ENCODE measurements at regions not wholly inside any gene's neighbourhood (a gene's known extent, or its start where the extent isn't known, plus 50 kb on each side); places are given as distances from the start of the nearest gene placed in this dataset.

GRCh38 chr13:64675255-64675892 is 2554.8 kb downstream of the PCDH9 start:
- H3K36me3 ChIP-seq (ENCODE audit: control insufficient read depth in 4 of 4, insufficient read depth in 4 of 4, low read length in 3 of 4), result no peaks in the 10 kb centered on the region
- no peak overlapping the region for H3K27ac ChIP-seq (ENCODE audit: insufficient read depth in 1 of 2, low read depth in 1 of 2, low read length in 2 of 2, poor library complexity in 1 of 2, severe bottlenecking in 2 of 2)
- POLR2A ChIA-PET, result no interaction called here

GRCh38 chr13:64674126-64674525 is 2556.0 kb downstream of the PCDH9 start:
- WGBS (ENCODE audit: insufficient coverage), result 94% methylated on average over 2 of the region's 2 CpGs
- Histone ChIP-seq H3K27me3 (replicated peaks in 2 of 5; ENCODE audit: control insufficient read depth in 4 of 5, insufficient read depth in 5 of 5, low read length in 4 of 5) (no peaks in the 10 kb centered on the region), H3K36me3 (ENCODE audit: control insufficient read depth in 4 of 4, insufficient read depth in 4 of 4, low read length in 3 of 4) (no peaks in the 10 kb centered on the region), H3K4me3 (ENCODE audit: control insufficient read depth in 1 of 7, extremely low read depth in 1 of 7, insufficient read depth in 4 of 7, low read depth in 2 of 7, low read length in 6 of 7) (no peak overlapping the region), H3K9me3 (ENCODE audit: control extremely low read depth in 1 of 5, control insufficient read depth in 4 of 5, insufficient read depth in 2 of 5, low read depth in 1 of 5, low read length in 4 of 5) (peaks cover 0 to 2% (median 0%) of the 10 kb centered on the region in 5 experiments), H3K27ac (ENCODE audit: insufficient read depth in 1 of 2, low read depth in 1 of 2, low read length in 2 of 2, poor library complexity in 1 of 2, severe bottlenecking in 2 of 2) (no peak overlapping the region), H3K4me1 (ENCODE audit: control extremely low read depth in 1 of 4, control insufficient read depth in 4 of 4, insufficient read depth in 4 of 4, low read length in 3 of 4) (no peaks in the 10 kb centered on the region)
- ChIA-PET CTCF (no interaction called here), POLR2A (no interaction called here)
- DNase-seq, result no peak

More at GRCh38 chr13:64675255-64675892, 2554.8 kb downstream of the PCDH9 start:
- no peak for DNase-seq
- Histone ChIP-seq H3K9me3 (ENCODE audit: control extremely low read depth in 1 of 5, control insufficient read depth in 4 of 5, insufficient read depth in 2 of 5, low read depth in 1 of 5, low read length in 4 of 5) (peaks cover 0 to 2% (median 0%) of the 10 kb centered on the region in 5 experiments), H3K4me3 (ENCODE audit: control insufficient read depth in 1 of 7, extremely low read depth in 1 of 7, insufficient read depth in 4 of 7, low read depth in 2 of 7, low read length in 6 of 7) (no peak overlapping the region), H3K27me3 (replicated peaks in 2 of 5; ENCODE audit: control insufficient read depth in 4 of 5, insufficient read depth in 5 of 5, low read length in 4 of 5) (no peaks in the 10 kb centered on the region), H3K4me1 (ENCODE audit: control extremely low read depth in 1 of 4, control insufficient read depth in 4 of 4, insufficient read depth in 4 of 4, low read length in 3 of 4) (no peaks in the 10 kb centered on the region)
- 97% methylated on average over 6 of the region's 6 CpGs for WGBS (ENCODE audit: insufficient coverage)
- CTCF ChIA-PET, result no interaction called here

GRCh38 chr13:64672751-64673150 is 2557.4 kb downstream of the PCDH9 start:
- H3K4me1 ChIP-seq (ENCODE audit: control extremely low read depth in 1 of 4, control insufficient read depth in 4 of 4, insufficient read depth in 4 of 4, low read length in 3 of 4), result no peaks in the 10 kb centered on the region
- H3K27ac ChIP-seq (ENCODE audit: insufficient read depth in 1 of 2, low read depth in 1 of 2, low read length in 2 of 2, poor library complexity in 1 of 2, severe bottlenecking in 2 of 2), result no peak overlapping the region
- WGBS (ENCODE audit: insufficient coverage), result 91% methylated on average over 1 of the region's 2 CpGs
- H3K36me3 ChIP-seq (ENCODE audit: control insufficient read depth in 4 of 4, insufficient read depth in 4 of 4, low read length in 3 of 4), result no peaks in the 10 kb centered on the region
- no peak for DNase-seq
- no peak overlapping the region for H3K4me3 ChIP-seq (ENCODE audit: control insufficient read depth in 1 of 7, extremely low read depth in 1 of 7, insufficient read depth in 4 of 7, low read depth in 2 of 7, low read length in 6 of 7)
- CTCF ChIA-PET, result no interaction called here
- H3K27me3 ChIP-seq (replicated peaks in 2 of 5; ENCODE audit: control insufficient read depth in 4 of 5, insufficient read depth in 5 of 5, low read length in 4 of 5), result no peaks in the 10 kb centered on the region
- POLR2A ChIA-PET, result no interaction called here
- H3K9me3 ChIP-seq (ENCODE audit: control extremely low read depth in 1 of 5, control insufficient read depth in 4 of 5, insufficient read depth in 2 of 5, low read depth in 1 of 5, low read length in 4 of 5), result peaks cover 0 to 2% (median 0%) of the 10 kb centered on the region in 5 experiments

DNA sequence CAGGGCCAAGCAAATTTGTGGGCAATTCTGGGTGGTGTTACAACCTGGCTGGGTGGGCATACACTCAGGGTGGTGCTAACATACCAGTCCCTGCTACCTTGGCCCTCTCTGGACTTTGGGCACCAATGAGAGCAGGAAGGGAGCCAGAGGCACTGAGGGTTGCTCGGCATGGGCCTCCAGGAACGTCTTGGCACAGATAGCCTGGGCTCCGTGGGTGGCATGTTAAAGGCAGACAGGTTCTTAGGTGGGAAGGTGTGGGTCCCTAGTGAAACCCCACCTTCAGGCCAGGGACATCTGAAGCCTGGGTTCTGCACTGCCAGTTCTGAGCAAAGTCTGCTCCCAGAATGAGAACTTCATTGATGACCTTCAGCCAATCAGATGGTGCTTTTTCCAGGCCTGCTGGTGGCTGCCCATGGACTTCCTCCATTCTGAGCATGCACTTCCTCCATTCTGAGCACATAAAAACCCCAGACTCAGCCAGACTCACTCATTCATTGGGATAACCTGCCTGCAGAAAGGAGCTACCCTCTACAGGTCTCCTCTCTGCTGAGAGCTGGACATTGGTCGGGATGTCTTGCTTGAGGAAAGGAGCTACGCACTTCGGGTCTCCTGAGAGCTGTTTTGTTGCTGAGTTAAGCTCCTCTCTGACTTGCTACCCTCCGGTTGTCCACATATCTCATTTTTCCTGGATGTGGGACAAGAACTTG is 2567.1 kb downstream of the PCDH9 start:
- no peaks in the 10 kb centered on the region for H3K27me3 ChIP-seq (replicated peaks in 2 of 5; ENCODE audit: control insufficient read depth in 4 of 5, insufficient read depth in 5 of 5, low read length in 4 of 5)
- DNase-seq, result no peak
- no peaks in the 10 kb centered on the region for H3K4me1 ChIP-seq (ENCODE audit: control extremely low read depth in 1 of 4, control insufficient read depth in 4 of 4, insufficient read depth in 4 of 4, low read length in 3 of 4)
- H3K4me3 ChIP-seq (ENCODE audit: control insufficient read depth in 1 of 7, extremely low read depth in 1 of 7, insufficient read depth in 4 of 7, low read depth in 2 of 7, low read length in 6 of 7), result no peak overlapping the region
- H3K9me3 ChIP-seq (ENCODE audit: control extremely low read depth in 1 of 5, control insufficient read depth in 4 of 5, insufficient read depth in 2 of 5, low read depth in 1 of 5, low read length in 4 of 5), result peaks cover 0 to 16% (median 12%) of the 10 kb centered on the region in 5 experiments
- H3K36me3 ChIP-seq (ENCODE audit: control insufficient read depth in 4 of 4, insufficient read depth in 4 of 4, low read length in 3 of 4), result no peaks in the 10 kb centered on the region
- ChIA-PET CTCF (no interaction called here), POLR2A (no interaction called here)
- WGBS (ENCODE audit: insufficient coverage), result 97% methylated on average over 7 of the region's 7 CpGs
- no peak overlapping the region for H3K27ac ChIP-seq (ENCODE audit: insufficient read depth in 1 of 2, low read depth in 1 of 2, low read length in 2 of 2, poor library complexity in 1 of 2, severe bottlenecking in 2 of 2)

DNA sequence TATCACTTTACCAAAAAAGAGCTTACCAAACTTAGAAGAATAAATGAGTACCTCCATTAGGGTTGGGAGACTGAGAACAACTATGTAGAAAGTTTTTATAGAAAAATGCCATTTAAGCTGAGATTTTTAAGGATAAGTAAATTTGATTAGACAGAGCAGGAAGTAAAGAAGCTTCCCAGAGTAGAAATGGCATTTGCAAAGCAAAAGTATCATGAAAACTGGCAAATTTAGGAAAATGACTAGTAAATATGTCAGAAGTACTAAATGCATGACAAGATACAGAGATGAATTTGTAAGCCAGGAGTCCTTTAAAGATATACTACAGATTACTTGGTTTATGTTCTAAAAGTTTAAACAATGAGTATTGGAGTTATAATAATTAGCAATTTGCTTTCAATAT is 2581.8 kb downstream of the PCDH9 start:
- Histone ChIP-seq H3K4me3 (ENCODE audit: control insufficient read depth in 1 of 7, extremely low read depth in 1 of 7, insufficient read depth in 4 of 7, low read depth in 2 of 7, low read length in 6 of 7) (no peak overlapping the region), H3K36me3 (ENCODE audit: control insufficient read depth in 4 of 4, insufficient read depth in 4 of 4, low read length in 3 of 4) (no peaks in the 10 kb centered on the region), H3K27me3 (replicated peaks in 2 of 5; ENCODE audit: control insufficient read depth in 4 of 5, insufficient read depth in 5 of 5, low read length in 4 of 5) (no peaks in the 10 kb centered on the region), H3K27ac (ENCODE audit: insufficient read depth in 1 of 2, low read depth in 1 of 2, low read length in 2 of 2, poor library complexity in 1 of 2, severe bottlenecking in 2 of 2) (no peak overlapping the region), H3K4me1 (ENCODE audit: control extremely low read depth in 1 of 4, control insufficient read depth in 4 of 4, insufficient read depth in 4 of 4, low read length in 3 of 4) (no peaks in the 10 kb centered on the region), H3K9me3 (ENCODE audit: control extremely low read depth in 1 of 5, control insufficient read depth in 4 of 5, insufficient read depth in 2 of 5, low read depth in 1 of 5, low read length in 4 of 5) (no peaks in the 10 kb centered on the region)
- ChIA-PET CTCF (no interaction called here), POLR2A (no interaction called here)
- DNase-seq, result no peak

DNA sequence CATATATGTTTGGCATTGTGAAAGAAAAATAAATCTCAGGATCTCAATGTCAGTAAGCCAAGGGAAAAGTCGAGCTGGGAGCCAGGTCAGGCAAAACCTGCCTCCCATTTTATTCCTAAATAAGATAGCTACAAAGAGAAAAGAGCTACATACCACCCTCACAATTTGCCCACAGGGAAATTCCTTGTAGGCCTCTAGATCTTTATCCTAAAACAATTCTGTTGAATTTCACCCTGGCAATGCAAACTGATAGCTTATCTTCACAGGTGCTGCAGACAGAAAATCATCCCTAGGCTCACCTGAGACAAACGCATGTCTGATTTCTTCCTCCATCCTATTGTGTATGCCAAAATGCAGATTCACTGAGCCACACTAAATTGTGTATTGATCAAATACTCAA is 2587.1 kb downstream of the PCDH9 start:
- Histone ChIP-seq H3K27ac (ENCODE audit: insufficient read depth in 1 of 2, low read depth in 1 of 2, low read length in 2 of 2, poor library complexity in 1 of 2, severe bottlenecking in 2 of 2) (no peak overlapping the region), H3K36me3 (ENCODE audit: control insufficient read depth in 4 of 4, insufficient read depth in 4 of 4, low read length in 3 of 4) (no peaks in the 10 kb centered on the region), H3K4me3 (ENCODE audit: control insufficient read depth in 1 of 7, extremely low read depth in 1 of 7, insufficient read depth in 4 of 7, low read depth in 2 of 7, low read length in 6 of 7) (no peak overlapping the region), H3K4me1 (ENCODE audit: control extremely low read depth in 1 of 4, control insufficient read depth in 4 of 4, insufficient read depth in 4 of 4, low read length in 3 of 4) (no peaks in the 10 kb centered on the region), H3K9me3 (ENCODE audit: control extremely low read depth in 1 of 5, control insufficient read depth in 4 of 5, insufficient read depth in 2 of 5, low read depth in 1 of 5, low read length in 4 of 5) (no peaks in the 10 kb centered on the region), H3K27me3 (replicated peaks in 2 of 5; ENCODE audit: control insufficient read depth in 4 of 5, insufficient read depth in 5 of 5, low read length in 4 of 5) (no peaks in the 10 kb centered on the region)
- DNase-seq, result no peak
- ChIA-PET CTCF (no interaction called here), POLR2A (no interaction called here)
- 100% methylated on average over 1 of the region's 2 CpGs for WGBS (ENCODE audit: insufficient coverage)

GRCh38 chr13:64640002-64640401 is 2590.1 kb downstream of the PCDH9 start:
- DNase-seq, result no peak
- H3K4me3 ChIP-seq (ENCODE audit: control insufficient read depth in 1 of 7, extremely low read depth in 1 of 7, insufficient read depth in 4 of 7, low read depth in 2 of 7, low read length in 6 of 7), result no peak overlapping the region
- CTCF ChIA-PET, result no interaction called here
- H3K27me3 ChIP-seq (replicated peaks in 2 of 5; ENCODE audit: control insufficient read depth in 4 of 5, insufficient read depth in 5 of 5, low read length in 4 of 5), result no peaks in the 10 kb centered on the region
- H3K4me1 ChIP-seq (ENCODE audit: control extremely low read depth in 1 of 4, control insufficient read depth in 4 of 4, insufficient read depth in 4 of 4, low read length in 3 of 4), result no peaks in the 10 kb centered on the region
- WGBS (ENCODE audit: insufficient coverage), result no CpG with 5 or more reads among the region's 2 CpGs
- no peaks in the 10 kb centered on the region for H3K9me3 ChIP-seq (ENCODE audit: control extremely low read depth in 1 of 5, control insufficient read depth in 4 of 5, insufficient read depth in 2 of 5, low read depth in 1 of 5, low read length in 4 of 5)
- POLR2A ChIA-PET, result no interaction called here
- H3K36me3 ChIP-seq (ENCODE audit: control insufficient read depth in 4 of 4, insufficient read depth in 4 of 4, low read length in 3 of 4), result no peaks in the 10 kb centered on the region
- no peak overlapping the region for H3K27ac ChIP-seq (ENCODE audit: insufficient read depth in 1 of 2, low read depth in 1 of 2, low read length in 2 of 2, poor library complexity in 1 of 2, severe bottlenecking in 2 of 2)
